ENCODE measurements at regions not wholly inside any gene's neighbourhood (a gene's known extent, or its start where the extent isn't known, plus 50 kb on each side); places are given as distances from the start of the nearest gene placed in this dataset.

DNA sequence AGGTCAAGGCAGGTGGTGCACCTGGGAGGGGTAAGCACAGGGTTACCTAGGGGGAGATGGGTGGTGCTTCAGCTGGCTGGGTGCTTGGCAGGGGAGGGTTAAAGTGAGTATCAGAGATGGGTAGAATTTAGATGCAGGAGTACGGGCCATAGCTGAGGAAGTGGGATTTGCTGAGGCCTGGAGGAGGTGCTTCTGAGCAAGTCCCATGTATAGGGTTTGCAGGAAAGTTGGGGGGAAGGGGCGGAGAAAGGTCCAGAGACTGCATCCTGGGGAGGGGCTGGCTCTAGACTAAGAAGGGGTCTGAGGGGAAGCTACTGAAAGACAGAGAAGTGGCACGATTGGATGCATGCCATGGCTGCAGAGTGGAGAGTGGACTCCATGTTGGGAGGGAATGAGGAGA is 281.6 kb upstream of the ZNF32 start:
- Histone ChIP-seq H3K27ac (no peak overlapping the region), H3K9me3 (no peaks in the 10 kb centered on the region), H3K4me3 (no peak overlapping the region), H3K4me1 (no peaks in the 10 kb centered on the region), H3K27me3 (no peaks in the 10 kb centered on the region), H3K36me3 (no peaks in the 10 kb centered on the region)
- TF ChIP-seq CTCF (IDR thresholded peaks at IDR 0.05) = no peak
- no peak for TF ChIP-seq POLR2A (IDR thresholded peaks at IDR 0.05)
- no peak for DNase-seq

GRCh38 chr10:43929122-43929521 is 280.4 kb upstream of the ZNF32 start:
- Histone ChIP-seq H3K4me3 (no peak overlapping the region), H3K4me1 (no peaks in the 10 kb centered on the region), H3K27me3 (no peaks in the 10 kb centered on the region), H3K36me3 (no peaks in the 10 kb centered on the region), H3K9me3 (no peaks in the 10 kb centered on the region), H3K27ac (no peak overlapping the region)
- no peak for DNase-seq
- TF ChIP-seq CTCF (IDR thresholded peaks at IDR 0.05) (no peak), POLR2A (IDR thresholded peaks at IDR 0.05) (no peak)

GRCh38 chr10:43928425-43928968 is 279.8 kb upstream of the ZNF32 start:
- Histone ChIP-seq H3K27me3 (no peaks in the 10 kb centered on the region), H3K9me3 (no peaks in the 10 kb centered on the region), H3K4me1 (no peaks in the 10 kb centered on the region), H3K27ac (no peak overlapping the region), H3K4me3 (no peak overlapping the region), H3K36me3 (no peaks in the 10 kb centered on the region)
- no peak for DNase-seq
- TF ChIP-seq CTCF (IDR thresholded peaks at IDR 0.05) (no peak), POLR2A (IDR thresholded peaks at IDR 0.05) (no peak)

DNA sequence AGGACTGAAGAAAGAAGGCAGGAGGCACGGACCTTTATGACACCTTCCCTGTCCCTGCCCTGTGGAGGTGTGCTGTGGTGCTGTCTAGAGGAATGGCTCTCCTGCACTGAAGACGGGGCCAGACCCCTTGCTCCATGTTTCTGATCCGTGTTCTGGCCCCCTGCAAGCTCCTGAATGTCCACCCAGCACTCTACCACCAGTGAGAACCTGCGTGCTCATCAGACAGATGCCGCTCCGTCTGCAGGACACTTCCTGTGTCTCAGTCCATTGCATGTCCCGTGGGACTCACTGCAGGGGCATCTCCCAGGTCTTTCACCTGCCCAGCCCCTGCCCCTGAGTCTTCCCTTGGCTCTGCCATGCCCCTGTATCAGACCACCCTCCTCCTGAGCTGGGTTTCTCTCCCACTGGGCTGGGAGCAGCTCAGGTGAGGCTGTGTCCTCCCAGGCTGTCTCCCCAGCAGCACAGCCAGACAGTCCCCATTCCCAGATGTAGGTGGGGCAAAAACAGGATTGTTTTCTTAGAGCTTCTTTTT is 278.3 kb upstream of the ZNF32 start:
- Histone ChIP-seq H3K36me3 (no peaks in the 10 kb centered on the region), H3K27me3 (no peaks in the 10 kb centered on the region), H3K4me3 (no peak overlapping the region), H3K27ac (no peak overlapping the region), H3K4me1 (no peaks in the 10 kb centered on the region), H3K9me3 (no peaks in the 10 kb centered on the region)
- DNase-seq = no peak
- TF ChIP-seq POLR2A (IDR thresholded peaks at IDR 0.05) (no peak), CTCF (IDR thresholded peaks at IDR 0.05) (no peak)

DNA sequence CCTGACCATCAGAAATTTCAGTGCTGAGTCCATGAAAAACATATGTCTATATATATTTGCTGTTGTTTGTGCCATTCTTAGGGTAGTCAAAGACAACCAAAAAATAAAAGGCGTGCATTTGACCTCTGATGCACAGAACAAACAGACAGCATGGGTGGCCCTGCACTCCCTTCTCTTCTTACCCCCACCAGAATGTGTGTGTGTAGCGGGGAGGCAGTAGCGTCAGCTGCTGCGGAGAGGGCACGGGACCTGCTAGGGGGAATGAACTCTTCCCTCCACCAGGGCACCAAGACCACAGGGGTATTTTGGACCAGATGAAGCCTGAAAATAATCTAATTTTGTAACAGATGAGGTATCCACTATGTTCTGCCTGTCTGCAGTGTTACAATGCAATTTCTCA is 277.7 kb upstream of the ZNF32 start:
- no peak for TF ChIP-seq POLR2A (IDR thresholded peaks at IDR 0.05)
- TF ChIP-seq CTCF (IDR thresholded peaks at IDR 0.05) = no peak
- Histone ChIP-seq H3K27me3 (no peaks in the 10 kb centered on the region), H3K4me1 (no peaks in the 10 kb centered on the region), H3K36me3 (no peaks in the 10 kb centered on the region), H3K27ac (no peak overlapping the region), H3K9me3 (no peaks in the 10 kb centered on the region), H3K4me3 (no peak overlapping the region)
- no peak for DNase-seq

GRCh38 chr10:43925793-43926192 is 277.1 kb upstream of the ZNF32 start:
- no peak overlapping the region for H3K4me3 ChIP-seq
- no peak for TF ChIP-seq CTCF (IDR thresholded peaks at IDR 0.05)
- TF ChIP-seq POLR2A (IDR thresholded peaks at IDR 0.05) = no peak
- no peaks in the 10 kb centered on the region for H3K36me3 ChIP-seq
- no peak overlapping the region for H3K27ac ChIP-seq
- no peaks in the 10 kb centered on the region for H3K9me3 ChIP-seq
- no peaks in the 10 kb centered on the region for H3K4me1 ChIP-seq
- DNase-seq = no peak
- H3K27me3 ChIP-seq = no peaks in the 10 kb centered on the region
